Tibial artery (tissue), 4 donors: ENCODE measurements at regions not wholly inside any gene's neighbourhood (a gene's known extent, or its start where the extent isn't known, plus 50 kb on each side); places are given as distances from the start of the nearest gene placed in this dataset.
A peak's percentile ranks its signal among the peaks of the same experiment; 100 is the strongest.

Source experiments
- DNase-seq, 2 donors: peaks; one replicate each; pipeline ENCODE4 v3.0.0-alpha.2; 2019
- H3K27ac ChIP-seq, 2 donors: fragments of 200-600 bp; sonication (generic) in 1 of 2; 1 replicate in 1 of 2; 2 replicates in 1 of 2; pipeline ENCODE4 v1.5.1; 2018 to 2019; ENCODE audit warnings: mild to moderate bottlenecking in 1 of 2
- H3K27me3 ChIP-seq, 2 donors: fragments of 200-600 bp; sonication (generic) in 1 of 2; one replicate each; pipeline versions ENCODE4 v1.5.1 to v1.6.0; 2016 to 2019
- H3K36me3 ChIP-seq, 3 donors: fragments of 200-600 bp; sonication (generic) in 2 of 3; one replicate each; pipeline ENCODE4 v1.5.1; 2016 to 2019; ENCODE audit warnings: mild to moderate bottlenecking in 2 of 3
- H3K4me1 ChIP-seq, 4 donors: fragments of 200-600 bp; sonication (generic) in 2 of 4; 1 replicate in 3 of 4; 2 replicates in 1 of 4; pipeline ENCODE4 v1.5.1; 2016 to 2019
- H3K4me3 ChIP-seq, 2 donors: fragments of 200-600 bp; sonication (generic) in 1 of 2; 1 replicate in 1 of 2; 2 replicates in 1 of 2; pipeline ENCODE4 v1.5.1; 2018 to 2019; ENCODE audit warnings: mild to moderate bottlenecking in 2 of 2
- H3K9me3 ChIP-seq, 3 donors: fragments of 200-600 bp; sonication (generic) in 1 of 3; one replicate each; pipeline ENCODE4 v1.5.1; 2016 to 2019
- intact Hi-C: fragments of 100-400 bp; cut with DNase I; formaldehyde crosslinking; loops from one replicate; pipeline ENCODE4 v1.15.0; 2023; ENCODE audit warnings: low total_unique reads
- TF ChIP-seq, protein P1 (sequence below), 2 experiments: fragments of 200-600 bp in 1 of 2; fragments of 450-650 bp in 1 of 2; IDR thresholded peaks; one replicate each; pipeline ENCODE4 v1.5.1; 2017 to 2019; ENCODE audit warnings: antibody characterized with exemption in 2 of 2, mild to moderate bottlenecking in 1 of 2, moderate library complexity in 1 of 2

DNA sequence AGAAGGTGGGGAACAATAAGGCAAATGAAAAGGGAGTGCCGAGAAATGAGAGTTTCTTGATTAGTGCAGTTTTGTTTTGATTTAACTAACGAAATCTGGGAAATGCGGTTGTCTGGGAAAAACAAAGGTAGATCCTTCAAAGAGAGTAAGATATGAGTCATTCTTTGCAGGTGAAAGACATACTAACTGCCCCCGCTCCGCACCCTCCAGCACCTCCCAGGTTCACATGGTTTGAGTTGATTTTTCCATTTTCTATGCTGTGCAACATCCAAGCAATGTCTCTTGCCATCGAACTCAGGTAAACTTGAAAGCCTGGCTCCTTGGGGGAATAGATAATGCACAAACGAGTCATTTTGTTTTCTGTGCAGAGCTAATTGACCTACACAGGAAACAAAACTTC, 84.1 kb upstream of the KLF12 start:
- Histone ChIP-seq H3K27ac (no peak overlapping the region), H3K27me3 (no peaks in the 10 kb centered on the region), H3K9me3 (no peaks in the 10 kb centered on the region), H3K36me3 (no peaks in the 10 kb centered on the region), H3K4me3 (no peak overlapping the region), H3K4me1 (no peaks in the 10 kb centered on the region)
- DNase-seq, result no peak
- intact Hi-C loops, result loop anchor here (10.0 kb wide), 1 partner anchor 83 kb away; the partner anchor contains the start of gene KLF12
- TF ChIP-seq, protein P1, sequence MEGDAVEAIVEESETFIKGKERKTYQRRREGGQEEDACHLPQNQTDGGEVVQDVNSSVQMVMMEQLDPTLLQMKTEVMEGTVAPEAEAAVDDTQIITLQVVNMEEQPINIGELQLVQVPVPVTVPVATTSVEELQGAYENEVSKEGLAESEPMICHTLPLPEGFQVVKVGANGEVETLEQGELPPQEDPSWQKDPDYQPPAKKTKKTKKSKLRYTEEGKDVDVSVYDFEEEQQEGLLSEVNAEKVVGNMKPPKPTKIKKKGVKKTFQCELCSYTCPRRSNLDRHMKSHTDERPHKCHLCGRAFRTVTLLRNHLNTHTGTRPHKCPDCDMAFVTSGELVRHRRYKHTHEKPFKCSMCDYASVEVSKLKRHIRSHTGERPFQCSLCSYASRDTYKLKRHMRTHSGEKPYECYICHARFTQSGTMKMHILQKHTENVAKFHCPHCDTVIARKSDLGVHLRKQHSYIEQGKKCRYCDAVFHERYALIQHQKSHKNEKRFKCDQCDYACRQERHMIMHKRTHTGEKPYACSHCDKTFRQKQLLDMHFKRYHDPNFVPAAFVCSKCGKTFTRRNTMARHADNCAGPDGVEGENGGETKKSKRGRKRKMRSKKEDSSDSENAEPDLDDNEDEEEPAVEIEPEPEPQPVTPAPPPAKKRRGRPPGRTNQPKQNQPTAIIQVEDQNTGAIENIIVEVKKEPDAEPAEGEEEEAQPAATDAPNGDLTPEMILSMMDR (IDR thresholded peaks at IDR 0.05), result no peak

DNA sequence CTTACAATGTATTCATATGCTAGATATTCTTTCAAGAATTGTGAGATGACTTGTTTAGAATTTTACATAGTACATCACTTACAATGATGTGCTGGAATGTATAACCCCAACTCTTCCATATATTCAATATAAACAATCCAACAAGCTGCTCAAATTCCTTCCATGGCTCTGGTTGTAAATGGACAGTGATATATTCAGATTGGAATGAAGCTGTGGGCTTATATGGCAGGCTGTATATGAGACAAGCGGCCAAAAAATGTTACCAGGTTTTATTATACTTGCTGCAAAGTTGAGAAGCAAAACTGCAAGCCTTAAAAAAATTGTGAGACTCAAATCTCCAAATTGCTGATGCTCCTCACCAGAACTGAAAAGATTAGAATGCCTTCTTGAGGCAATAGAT, 83.6 kb upstream of the KLF12 start:
- Histone ChIP-seq H3K27me3 (no peaks in the 10 kb centered on the region), H3K27ac (no peak overlapping the region), H3K4me1 (no peaks in the 10 kb centered on the region), H3K36me3 (no peaks in the 10 kb centered on the region), H3K9me3 (no peaks in the 10 kb centered on the region), H3K4me3 (no peak overlapping the region)
- intact Hi-C loops, result loop anchor here (10.0 kb wide), 1 partner anchor 83 kb away; the partner anchor contains the start of gene KLF12
- DNase-seq, result no peak
- TF ChIP-seq, protein P1 (IDR thresholded peaks at IDR 0.05), result no peak

DNA sequence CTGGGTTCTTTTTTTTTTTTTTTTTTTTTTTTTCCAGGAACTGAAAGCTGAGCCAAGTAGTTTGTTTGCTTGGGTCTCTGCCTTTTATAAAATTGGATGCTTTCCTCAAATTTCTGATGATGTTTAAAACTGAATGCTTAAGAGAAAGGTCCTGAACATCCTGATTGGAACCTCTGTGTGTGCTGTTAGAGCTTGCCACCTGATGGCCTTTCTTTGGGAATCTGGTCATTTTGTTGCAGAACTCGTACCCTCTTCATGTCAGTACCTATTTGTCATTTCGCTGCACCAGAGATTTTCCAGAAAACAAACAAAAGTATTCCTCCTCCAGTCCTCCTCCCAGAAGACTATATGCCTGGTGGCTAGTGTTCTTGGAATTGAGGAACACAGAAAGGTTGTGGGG, 81.2 kb upstream of the KLF12 start:
- Histone ChIP-seq H3K27me3 (no peaks in the 10 kb centered on the region), H3K27ac (no peak overlapping the region), H3K9me3 (no peaks in the 10 kb centered on the region), H3K4me3 (no peak overlapping the region), H3K36me3 (no peaks in the 10 kb centered on the region), H3K4me1 (peaks cover 0 to 13% (median 2%) of the 10 kb centered on the region in 4 donors)
- intact Hi-C loops, result loop anchor here (10.0 kb wide), 1 partner anchor 81 kb away; the partner anchor contains the start of gene KLF12
- TF ChIP-seq, protein P1 (IDR thresholded peaks at IDR 0.05), result no peak
- DNase-seq, result no peak

DNA sequence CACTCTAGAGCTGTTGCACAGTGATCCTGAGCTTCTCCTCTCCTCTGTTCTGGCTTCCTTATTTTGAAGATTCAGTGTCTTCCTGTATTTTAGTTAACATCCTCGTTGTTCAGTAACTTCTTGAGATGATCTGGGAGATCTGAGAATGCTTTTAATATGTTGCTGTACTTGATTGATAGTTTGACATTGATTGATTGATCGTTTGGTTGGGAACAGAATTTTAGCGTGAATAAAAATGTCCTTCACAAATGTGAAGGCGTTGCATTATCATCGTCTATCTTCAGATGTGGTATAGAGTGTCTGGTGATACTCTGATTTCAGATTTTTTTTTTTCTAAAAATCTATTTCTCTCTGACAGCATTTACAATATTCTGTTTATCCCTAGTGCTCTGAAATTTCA, 80.1 kb upstream of the KLF12 start:
- DNase-seq, result no peak
- Histone ChIP-seq H3K27ac (no peak overlapping the region), H3K4me3 (no peak overlapping the region), H3K36me3 (no peaks in the 10 kb centered on the region), H3K4me1 (peaks cover 0 to 16% (median 3%) of the 10 kb centered on the region in 4 donors), H3K9me3 (no peaks in the 10 kb centered on the region), H3K27me3 (no peaks in the 10 kb centered on the region)
- intact Hi-C loops, result loop anchor here (10.0 kb wide), 1 partner anchor 80 kb away; the partner anchor contains the start of gene KLF12
- TF ChIP-seq, protein P1 (IDR thresholded peaks at IDR 0.05), result no peak

DNA sequence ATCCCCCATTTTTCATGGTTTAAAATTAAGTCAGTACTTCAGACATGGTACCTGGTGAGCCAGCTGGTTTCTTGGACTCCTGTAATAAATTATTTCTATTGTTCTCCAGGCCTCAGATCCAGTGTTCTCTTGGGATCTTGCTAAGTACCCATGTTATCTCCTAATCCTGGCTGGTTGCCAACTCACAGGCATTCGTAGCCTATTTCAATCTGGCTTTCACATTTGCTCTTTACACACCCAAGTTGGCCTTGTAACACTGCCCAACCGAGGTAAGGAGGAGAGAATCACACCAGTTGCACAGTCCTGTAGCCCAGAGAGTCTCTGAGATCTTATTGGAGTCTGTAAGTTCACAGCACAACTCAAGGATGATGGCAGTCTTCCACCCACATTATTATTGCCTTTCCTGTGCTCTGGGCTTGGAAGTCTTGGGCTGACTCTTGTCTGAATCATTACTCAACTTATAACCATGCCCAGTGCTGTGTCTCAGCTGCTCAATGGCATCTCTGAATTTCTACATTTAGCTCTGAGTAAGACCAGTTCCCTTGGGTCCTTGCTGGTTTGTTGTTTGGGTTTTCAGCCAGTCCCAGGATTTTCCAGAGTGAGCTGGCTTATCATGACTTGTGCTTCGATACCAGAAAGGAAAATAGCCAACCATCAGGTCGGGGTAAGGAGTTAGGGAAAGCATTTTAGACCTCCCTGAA, 76.6 kb upstream of the KLF12 start:
- Histone ChIP-seq H3K9me3 (no peaks in the 10 kb centered on the region), H3K27me3 (no peaks in the 10 kb centered on the region), H3K36me3 (no peaks in the 10 kb centered on the region), H3K27ac (peak overlapping the region; percentile 74 to 76), H3K4me3 (no peak overlapping the region), H3K4me1 (peaks cover 0 to 23% (median 8%) of the 10 kb centered on the region in 4 donors)
- DNase-seq, result peak; percentile 65 to 79
- TF ChIP-seq, protein P1 (IDR thresholded peaks at IDR 0.05), result no peak
- intact Hi-C loops, result loop anchor here (10.0 kb wide), 1 partner anchor 76 kb away; the partner anchor contains the start of gene KLF12
